ENCODE measurements at regions not wholly inside any gene's neighbourhood (a gene's known extent, or its start where the extent isn't known, plus 50 kb on each side); places are given as distances from the start of the nearest gene placed in this dataset.

DNA sequence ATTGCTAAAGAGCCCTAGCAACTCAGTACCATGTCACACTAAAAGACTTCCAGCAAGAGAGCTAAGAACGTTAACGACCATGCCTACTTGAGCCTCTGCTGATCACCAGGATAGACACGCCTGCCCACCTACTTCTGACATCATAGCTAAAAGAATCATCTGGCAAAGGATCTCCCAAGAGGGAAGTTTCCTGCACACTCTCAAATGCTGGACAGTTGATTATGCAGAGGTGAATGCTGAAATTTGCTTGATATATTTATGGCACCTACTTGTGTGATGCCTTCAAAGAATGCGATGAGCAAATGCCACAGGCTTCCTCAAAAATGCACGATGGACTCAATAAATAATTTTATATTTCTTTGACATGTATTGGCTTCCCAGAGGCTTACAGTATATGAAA is 113.6 kb downstream of the GALC start:
- DNase-seq: no peak

DNA sequence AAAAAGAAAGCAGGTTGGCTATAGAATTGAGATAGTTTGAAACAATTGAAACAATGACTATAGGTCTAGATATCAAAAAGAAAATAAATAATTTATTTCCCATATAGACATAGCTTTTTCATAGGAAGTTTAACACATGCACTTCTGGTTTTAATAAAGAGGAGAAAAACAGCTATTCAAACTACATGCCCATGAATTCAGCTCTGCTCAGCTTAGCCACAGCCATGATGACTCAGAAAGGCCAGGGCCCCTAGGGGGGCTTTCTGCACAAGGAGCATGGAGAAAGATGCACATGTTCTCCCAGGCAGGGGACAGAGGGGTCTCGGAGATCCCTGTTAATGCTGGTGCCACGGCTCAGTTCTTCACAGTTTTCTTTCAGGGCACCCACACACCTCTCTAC is 114.0 kb downstream of the GALC start:
- DNase-seq: no peak

DNA sequence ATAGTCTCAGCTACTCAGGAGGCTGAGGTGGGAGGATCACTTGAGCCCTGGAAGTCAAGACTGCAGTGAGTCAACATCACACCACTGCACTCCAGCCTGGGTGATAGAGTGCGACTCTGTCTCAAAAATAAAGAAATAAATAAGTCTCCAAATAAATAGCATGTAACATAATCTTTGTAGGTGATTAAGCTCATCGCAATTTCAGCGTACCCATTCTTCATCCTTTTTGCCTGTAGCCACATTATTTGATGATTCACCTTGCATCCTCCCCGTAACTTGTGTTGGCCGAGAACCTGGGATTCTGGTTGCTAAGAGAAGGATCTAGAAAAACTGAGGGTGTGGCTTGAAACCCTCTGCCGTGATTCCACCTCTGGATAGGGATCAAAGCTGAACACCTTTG is 115.1 kb downstream of the GALC start:
- DNase-seq: no peak

DNA sequence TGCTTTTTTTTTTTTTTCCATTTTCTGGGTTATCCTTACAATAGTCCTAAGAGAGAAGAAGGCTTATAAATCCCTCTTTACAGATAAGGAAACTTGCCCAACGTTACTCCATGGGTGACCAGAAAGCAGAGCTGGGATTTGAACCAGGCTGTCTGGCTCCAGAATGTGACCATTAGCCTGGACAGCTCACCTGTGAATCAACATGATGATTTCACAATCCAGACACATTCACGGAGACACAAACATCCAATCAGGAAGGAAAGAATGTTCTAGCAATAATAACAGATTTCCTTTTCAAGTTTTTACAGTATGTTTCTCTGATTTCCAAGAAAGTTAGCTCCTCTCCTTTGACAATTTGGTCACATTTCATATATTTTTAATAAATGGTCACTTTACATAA is 118.3 kb downstream of the GALC start:
- DNase-seq: no peak

DNA sequence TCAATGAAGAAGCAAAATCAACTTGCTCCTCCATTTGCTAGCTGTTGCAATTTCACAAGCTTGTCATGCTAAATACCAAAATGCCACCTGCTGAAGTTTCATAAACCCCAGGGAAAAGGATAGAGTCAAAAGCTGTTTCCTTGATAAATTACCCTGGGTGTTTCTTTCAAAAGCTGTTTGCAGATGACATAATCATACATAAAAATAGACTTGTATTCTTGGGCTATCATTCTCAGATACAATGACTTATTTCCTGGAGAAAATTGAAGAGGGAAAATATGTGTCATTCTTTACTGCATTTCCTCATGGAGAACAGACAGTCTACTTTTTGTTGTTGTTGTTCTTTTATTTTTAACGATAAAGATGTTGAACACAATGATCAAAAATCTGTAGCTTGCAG is 119.2 kb downstream of the GALC start:
- no peak for DNase-seq

DNA sequence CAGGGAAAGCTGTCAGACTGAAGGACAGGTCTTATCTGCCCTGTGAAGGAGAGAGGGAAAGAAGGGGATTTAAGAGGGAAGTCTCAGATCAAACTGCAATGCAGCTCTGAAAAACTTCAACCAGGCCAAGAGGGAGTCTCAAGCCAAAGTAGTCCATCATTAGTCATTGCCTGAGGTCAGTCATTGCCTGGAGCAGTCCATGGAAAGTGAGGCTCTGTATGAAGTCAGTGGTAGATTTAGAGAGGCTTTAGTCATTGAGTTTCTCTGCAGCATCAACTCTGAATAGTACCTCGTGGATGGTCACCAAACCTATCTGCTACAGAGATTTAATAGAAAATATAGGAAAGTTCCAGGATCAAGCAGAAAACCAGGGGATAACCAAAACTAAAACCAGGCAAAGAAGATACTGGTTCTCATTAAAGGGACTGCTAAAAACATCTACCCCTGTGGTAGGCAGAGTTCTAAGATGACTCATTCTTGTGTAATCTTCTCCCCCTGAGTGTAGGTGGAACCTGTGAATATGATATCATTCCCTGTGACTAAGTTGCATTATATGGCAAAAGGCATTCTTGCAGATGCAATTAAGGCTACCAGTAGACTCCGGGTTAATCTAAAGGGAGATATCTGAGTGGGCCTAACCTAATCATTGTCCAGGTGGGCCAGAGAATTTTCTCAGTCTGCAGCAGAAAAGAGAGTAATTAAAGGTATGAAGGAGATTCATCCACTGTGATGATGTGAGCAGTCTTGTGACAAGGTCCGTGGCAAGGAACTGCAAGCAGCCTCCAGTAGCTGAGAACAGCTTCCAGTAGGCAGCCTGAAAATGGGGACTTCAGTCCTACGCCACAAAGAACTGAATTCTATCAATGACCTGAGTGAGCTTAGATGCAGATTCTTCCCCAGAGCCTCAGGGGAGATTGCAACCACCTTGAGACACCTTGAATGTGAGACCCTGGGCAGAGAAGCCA is 123.1 kb downstream of the GALC start:
- no peak for DNase-seq

DNA sequence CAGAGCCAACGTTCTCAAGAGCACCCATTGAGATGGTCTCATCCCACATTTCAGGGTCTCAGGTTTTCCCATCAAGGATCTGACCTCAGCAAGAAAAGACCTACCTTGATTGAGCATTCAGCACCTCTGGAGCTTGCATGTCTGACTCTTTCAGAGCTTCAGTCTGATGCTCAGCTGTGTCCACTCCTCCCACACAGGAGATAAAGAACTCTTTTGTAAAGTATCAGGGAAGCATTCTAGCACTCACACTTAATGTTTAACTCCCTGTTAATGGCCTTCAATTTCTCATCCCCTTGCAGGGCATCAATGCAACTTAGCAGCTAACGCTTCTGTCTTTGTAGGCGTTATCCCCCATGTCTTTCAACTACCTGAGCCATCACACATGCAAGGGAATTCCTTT is 124.1 kb downstream of the GALC start:
- DNase-seq: no peak

DNA sequence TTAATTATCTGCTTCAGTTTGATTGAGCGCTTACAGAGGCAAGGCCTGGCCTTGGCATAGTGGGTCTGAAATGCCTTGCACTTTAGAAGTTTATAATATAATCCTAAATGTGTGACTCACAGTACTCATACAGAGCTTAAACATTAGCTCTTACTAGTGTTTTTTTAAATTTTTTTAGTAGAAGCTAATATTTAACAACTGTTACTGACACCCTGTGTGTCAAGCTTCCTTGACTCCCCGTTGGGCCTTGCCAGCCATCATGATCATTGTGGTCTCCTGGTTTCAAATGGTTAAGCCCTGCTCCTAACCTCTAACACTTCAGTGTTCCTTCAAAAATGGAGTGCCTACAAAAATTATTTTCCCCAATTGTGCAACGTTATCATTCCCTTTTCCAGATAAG is 126.9 kb downstream of the GALC start:
- DNase-seq: no peak

DNA sequence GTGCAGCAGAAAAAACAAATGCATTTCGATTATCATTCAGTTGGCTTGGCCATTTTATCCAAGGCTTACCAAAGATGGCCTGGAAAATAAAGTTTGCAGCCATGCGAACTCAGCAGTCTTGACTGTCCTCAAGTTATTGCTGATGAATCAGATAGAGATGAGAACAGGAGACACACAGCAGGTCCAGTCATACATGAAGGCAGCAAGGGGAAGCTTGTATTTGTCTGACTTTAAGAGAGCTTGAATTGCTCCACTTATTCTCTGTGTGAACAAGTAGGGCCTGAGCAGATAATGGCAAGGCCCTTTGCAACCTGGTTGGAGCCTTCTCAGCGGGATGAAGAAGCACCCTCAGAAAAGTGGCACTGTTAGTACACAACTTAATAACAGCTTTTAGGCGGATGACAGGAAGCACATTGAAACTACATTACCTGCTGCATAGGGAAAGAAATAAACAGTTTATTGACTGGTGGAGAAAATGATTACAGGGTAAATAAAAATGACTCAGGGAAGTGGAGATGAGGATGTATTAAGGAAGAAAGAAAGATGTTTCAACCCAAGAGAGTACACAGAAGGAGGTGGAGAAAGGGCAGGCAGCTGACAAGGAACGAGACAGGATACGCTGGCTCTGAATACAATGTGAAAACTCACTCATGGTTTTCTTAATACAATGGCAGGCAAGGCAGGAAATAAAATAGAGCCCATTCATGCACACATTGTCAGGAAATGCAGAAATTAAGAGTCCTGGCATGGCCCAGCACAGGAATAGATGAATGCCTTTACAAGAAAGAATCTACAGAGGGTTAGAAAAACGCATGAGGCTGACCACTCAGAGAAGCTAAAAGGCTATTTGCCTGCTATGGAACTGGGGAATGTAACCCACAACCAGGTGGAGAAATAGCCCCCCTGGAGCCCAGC is 128.4 kb downstream of the GALC start:
- no peak for DNase-seq

DNA sequence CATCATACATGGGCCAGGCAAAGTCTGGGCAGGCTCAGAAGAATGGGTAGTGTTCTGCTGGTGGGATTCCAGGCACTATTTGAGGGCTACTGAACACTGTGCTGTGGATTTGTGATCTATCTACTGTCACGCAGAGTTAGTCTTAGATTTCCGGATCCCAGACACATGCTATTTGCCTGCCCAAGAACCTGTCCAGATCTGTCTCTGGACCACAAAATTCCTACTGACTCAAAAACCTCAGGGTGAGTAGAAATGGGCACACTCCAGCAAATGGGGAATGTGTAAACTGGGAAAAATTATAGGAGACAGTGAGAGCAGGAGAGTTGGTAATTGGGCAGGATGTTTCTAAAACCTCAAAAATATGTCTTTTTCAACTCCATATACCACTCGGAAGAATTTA is 129.9 kb downstream of the GALC start:
- DNase-seq: no peak

DNA sequence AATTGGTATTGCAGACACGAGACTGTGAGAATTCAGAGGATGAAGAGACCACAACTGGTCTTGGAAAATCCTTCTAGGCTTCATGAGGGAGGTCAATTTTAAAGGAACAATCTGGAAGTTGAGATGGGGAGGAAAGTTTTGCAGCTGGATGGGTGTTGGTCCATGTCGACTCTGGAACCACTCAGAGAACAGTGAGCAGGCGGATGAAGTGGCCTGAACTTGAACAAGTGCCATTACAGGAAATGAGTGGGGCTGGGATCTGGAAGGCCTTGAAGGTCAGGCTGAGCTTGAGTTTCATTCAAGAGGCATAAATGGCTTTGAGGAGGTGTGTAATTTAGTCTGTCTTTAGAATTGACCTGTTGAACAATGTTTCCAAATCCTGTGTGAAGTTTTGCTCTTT is 140.9 kb downstream of the GALC start:
- DNase-seq: no peak

DNA sequence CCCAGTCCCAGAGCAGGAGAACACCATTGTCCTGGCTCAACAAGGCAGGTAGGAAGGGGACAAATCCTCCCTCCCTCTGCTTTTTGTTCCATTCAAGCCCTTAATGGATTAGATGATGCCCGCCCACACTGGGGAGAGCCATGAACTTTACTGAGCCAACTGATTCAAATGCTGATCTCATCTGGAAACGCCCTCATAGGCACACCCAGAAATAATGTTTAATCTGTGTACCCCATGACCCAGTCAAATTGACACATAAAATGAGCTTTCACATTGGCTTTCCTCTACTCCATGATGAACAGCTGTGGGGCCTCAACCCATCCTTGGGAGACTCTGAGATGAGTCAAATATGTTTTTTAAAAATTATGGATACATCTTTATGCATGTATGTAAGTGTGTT is 141.8 kb downstream of the GALC start:
- no peak for DNase-seq

DNA sequence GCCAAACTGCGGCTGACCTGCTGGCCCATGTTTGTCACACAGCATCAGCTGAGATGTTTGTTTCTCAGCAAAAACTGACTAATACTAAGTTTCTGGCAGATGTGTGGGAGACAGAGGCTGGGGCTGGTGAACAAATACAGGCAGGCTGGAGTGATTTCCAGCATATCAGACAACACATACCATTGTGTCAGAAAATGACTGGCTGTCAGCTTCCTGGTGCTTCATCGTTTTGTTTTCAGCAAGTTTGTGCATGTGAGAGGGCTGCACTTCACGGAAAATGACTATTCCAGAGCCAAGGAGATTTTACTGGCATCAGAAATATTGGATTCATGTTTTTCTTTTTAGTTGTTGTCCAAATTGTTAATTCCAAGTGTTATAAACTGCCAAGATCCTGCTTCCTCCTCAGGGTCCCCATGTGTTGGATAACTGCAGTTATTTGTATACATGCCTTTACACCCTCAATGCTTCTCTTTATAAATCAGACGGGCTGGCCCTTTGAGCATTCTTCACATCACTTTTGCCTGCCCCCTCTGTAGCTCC is 145.7 kb downstream of the GALC start:
- no peak for DNase-seq

DNA sequence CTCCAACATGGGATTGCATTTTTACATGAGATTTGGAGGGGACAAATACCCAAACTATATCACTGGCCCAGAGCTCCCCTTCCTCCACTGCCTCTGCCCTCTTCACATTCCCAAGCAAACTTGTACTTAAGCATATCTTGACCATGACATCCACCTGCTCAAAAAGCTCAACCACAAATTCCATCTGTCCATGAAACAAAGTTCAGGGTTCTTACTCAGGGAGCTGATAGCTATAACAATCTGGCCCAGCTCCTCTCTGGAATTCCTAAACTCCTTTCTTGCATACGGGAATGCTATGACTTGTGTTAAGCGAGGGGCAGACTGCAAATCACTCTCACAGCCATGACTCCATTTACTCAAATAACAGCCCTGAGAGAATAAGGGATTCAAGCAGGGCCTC is 152.1 kb downstream of the GALC start:
- DNase-seq: no peak

DNA sequence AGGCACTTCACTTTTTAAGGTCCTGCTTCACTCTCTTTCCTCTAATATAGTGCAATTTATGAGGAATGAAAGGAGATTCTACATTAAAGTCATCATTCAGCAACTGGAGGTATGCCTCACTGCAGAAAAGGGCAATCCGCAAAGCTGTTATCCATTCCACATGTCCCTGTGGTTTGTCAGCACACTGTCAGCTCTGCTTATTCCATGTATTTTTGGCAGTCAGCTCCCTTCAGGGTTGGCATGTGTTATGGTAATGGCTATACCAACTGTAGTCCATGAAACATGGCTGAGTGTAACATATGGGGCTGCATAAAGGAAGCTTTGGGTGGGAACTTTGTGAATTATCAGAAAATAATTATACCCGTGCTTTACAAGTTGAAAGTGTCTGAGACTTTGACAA is 154.1 kb downstream of the GALC start:
- no peak for DNase-seq

DNA sequence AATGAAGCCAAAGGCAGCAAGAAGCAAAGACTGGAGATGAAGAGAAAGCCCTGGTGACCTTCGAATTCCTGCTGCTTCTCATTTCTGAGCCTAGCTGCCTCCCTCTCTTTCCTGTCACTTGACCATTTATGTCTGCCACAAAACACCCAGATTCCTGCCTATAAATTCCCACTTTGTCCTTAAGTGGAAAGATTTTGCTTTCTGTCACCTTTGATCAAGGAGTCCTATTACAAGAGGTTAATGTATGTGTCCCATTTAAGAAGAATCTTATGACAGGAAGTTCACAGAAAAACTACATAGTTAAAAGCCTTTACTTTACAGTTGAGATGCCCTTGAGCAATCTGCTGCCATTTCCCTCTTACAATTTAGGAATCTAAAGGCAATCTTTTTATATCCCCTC is 155.7 kb downstream of the GALC start:
- DNase-seq: no peak

DNA sequence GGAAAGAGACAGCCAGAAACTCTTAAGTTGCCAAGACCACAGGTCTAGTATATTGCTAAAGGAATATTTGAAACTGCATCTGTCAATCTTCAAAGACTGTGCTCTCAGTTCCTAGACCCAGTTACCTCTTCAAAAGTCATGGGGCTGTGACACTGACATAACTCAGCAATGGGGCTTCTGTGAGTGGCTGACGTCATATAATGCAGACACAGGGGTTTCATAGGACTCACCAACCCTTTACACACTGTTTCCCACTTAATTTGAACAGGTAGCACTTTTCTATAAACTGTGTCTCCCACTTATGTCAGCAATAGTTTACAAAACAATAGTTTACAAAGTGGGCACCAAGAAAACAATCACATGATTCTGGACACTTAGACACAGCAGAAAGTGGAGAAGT is 158.4 kb downstream of the GALC start:
- no peak for DNase-seq

DNA sequence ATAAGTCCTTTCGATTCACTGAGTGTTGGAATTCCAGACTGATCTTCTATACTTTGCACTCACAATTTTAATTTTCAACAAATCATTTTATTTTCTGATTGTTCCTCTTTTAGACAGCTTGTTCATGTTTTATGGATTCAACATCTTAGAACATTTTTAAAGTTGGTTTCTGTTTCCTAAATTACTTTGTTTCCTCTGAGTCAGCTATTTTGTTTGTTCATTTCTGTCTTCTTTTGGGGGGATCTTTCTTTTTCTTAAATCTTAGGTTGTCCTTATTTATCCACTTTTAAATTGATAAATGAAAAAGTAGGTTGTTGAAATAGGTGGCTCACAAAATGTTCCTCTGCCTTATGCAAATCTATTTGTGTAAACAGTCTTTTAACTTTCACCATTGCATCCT is 160.0 kb downstream of the GALC start:
- DNase-seq: no peak

DNA sequence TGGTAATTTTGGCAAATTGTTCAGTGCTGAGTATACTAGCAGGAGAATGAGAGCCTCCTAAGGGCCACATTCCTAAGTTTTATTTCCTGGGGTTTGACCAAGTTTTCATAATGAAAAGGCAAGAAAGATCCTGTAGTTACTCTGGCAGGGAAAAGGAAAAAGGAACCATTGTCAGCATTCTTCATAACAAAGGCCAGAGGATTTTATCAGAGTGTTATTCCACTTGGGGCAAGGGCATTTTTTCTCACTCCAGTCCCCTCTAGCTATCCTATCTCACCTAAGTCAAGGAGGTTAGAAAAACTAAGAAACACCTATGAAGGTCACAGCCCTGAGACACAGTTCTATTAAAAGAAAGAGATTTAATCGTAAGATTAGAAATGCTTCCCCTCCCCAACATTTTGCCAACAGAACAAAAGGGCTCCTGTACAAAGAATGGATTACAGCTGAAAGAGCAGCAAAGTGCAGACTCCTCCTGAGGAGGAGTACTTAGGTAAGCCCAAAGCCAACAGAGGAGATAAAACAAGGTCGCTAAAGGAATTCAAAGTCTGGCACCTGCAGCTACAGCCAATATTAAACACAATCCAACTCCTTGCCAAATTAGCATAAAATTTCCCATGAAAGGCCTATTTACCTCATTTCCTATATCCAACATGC is 162.4 kb downstream of the GALC start:
- DNase-seq: no peak

DNA sequence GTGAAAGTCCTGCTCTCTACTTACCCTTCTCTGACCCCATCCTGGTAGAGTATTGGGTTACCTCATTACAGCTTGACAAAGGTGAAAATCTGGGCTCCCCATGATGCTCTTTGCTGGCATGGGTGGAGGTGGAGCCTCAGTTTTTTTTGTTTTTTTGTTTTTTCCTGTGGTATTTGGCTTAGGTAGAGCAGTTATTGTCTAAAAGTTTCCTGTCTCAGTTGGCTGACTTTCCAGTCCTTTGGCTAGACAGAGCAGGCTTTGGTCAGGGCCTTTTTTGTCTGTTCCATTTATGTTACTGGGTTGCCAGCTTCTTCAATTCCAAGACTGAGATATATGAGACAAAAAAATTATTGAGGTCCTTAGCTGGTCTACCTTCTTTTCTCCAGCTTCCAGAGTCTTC is 163.4 kb downstream of the GALC start:
- no peak for DNase-seq

DNA sequence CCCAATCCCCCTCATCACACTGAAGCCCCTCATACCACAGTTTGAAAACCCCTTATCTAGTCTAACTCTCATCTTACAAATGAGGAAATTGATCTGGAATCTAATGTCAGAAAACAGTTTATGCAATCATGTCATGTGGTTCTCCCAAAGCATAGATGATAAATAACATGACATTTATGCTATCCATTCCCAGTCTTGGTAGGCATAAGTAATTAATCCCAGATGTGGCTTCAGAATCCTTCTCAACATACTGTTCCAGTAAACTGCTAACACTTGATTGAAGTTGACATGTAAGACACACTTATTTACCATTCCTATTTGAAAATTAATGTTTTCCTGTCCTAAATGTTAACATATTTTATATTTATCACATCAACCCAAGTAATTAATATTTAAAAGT is 168.7 kb downstream of the GALC start:
- DNase-seq: no peak

DNA sequence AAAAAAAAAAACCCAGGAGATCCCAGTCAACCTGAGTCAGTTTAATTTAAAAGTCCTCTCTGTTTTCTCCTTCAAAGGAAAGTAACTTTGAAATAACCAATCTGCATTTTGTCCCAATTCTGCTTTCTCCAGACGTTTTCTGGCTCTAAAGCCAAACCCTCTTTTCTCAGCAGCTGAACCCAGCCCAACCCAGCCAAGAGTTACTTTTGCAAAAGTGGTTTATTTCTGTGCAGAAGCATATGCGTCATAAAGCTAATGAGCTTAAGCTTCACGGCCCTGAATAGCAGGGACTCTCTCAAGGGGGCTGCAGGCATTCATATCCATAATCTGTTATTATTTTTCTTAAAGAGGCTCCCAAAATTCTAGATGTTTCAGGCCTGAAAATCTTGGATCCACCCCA is 176.6 kb downstream of the GALC start:
- DNase-seq: no peak

DNA sequence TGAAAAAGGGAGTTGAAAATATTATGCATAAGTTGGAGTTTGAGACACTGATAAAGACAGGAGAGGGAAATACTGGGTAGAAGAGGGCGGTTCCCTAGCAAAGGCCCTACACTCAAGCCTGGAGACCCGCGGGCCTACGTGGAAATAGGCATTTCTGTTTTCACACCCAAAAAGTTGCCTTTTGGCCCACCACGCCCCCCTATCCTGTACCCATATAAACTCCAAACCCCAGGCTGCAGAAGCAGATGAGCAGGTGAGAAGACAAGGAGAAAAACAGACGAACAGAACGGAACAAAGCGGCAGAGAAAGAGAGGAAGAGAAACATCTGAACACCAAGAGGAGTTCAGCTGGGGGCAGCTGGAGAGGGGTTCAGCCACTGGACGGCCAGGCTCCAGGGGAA is 177.9 kb downstream of the GALC start:
- no peak for DNase-seq
